Left ventricle myocardium superior (tissue), 1 donor: ENCODE measurements at regions not wholly inside any gene's neighbourhood (a gene's known extent, or its start where the extent isn't known, plus 50 kb on each side); places are given as distances from the start of the nearest gene placed in this dataset.
"Not testable (repeated sequence)": the region's sequence is repeated elsewhere in the genome, so short reads cannot be mapped to it uniquely, and the experiment has no call there.

Experiments
- ATAC-seq: fragments of 200-7000 bp; cut with Tn5 transposase; one replicate; pipeline ENCODE4 v1.9.1; 2020; ENCODE audit warnings: mild to moderate bottlenecking, moderate library complexity
- DNase-seq: peaks from one replicate; pipeline ENCODE4 v3.0.0-alpha.2; 2020
- intact Hi-C: fragments of 100-400 bp; cut with micrococcal nuclease; formaldehyde crosslinking; loops from one replicate; pipeline ENCODE4 v1.11.0; 2022
- donor health status: DM: no; HTN: yes; CAD: no; lungs with severe emphysema.

- no peak for DNase-seq
- no peak for ATAC-seq
- intact Hi-C loops: no loop called here
These were observed 116.2 kb downstream of the JRKL start for GRCh38 chr11:96506041-96506440.

DNA sequence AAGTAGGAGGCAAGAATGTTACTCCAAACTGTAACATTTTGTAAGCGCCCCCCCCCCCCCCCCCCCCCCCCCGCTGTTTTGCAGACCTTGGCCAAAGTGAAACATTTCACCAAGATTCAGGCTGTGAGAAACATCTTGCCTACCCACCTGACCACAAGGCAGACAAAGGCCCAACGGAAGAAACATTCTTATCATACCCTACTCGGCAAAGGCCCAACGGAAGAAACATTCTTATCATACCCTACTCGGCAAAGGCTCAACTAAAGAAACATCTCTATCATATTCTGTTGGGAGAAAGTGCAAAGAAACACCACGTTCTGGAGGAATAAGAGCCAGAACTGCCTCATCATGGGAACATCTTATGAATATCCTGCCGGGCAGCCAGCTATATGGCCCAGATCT, 117.1 kb downstream of the JRKL start:
- ATAC-seq (no peak), DNase-seq (no peak)
- intact Hi-C loops: no loop called here

- ATAC-seq (no peak), DNase-seq (no peak)
- intact Hi-C loops: no loop called here
These were observed 119.0 kb downstream of the JRKL start for GRCh38 chr11:96508861-96509260.

DNA sequence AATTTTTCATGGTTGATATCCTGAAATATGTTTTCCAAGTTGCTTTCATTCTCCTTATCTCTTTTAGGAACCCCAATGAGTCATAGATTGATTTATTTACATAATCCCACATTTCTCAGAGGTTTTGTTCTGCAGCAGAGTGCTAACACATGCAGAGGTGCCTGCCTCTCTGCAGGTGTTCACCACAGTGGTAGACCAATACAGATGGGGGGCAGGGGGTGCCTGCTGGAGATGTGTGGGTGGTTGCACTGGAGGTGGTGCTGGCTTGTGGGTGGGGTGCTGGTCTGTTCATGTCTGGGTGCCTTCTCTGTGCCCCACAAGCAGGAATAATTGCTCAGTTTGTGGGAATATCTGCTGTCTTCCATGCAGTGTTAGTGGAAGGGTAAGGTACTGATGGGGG, 131.1 kb downstream of the JRKL start:
- intact Hi-C loops: no loop called here
- no peak for DNase-seq
- no peak for ATAC-seq

DNA sequence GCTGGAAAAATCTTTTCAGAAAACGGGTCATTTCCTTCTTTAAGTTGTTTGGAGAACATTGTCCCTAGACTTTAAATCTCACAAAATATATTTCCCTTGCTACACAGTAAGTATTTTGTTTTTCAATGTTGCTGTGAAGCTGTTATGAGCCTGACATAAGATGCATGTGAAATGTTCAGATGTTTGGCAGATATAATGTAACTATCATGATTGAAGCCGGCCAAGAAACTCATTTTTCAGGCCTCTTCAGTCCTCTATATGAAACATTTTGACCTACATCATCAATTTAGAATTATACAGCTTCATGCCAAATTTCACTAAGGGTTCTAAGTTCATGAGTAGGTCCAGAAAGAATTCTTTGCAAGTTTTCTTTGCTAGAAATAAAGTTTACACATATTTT, 133.8 kb downstream of the JRKL start:
- intact Hi-C loops: no loop called here
- no peak for DNase-seq
- no peak for ATAC-seq

DNA sequence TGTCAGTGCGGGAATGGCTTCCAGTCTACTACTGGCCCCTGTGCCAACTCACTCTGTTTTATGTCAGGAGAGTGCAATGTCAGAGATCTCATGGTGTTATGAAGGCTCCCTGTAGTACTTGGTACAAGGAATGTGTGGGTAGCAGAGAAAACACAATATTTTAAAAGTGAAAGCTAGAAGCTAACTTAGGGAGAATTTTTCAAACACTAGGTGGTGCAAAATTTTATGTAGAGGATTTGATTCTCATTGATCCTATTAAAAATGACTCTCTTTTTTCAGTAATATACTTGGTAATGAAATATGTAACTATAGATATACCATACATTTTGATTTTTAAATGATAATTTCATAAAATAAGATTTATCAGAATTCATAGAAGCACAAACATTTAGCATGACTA, 134.7 kb downstream of the JRKL start:
- intact Hi-C loops: no loop called here
- ATAC-seq (no peak), DNase-seq (no peak)

- DNase-seq: no peak
- intact Hi-C loops: no loop called here
- ATAC-seq: no peak
These were observed 140.7 kb downstream of the JRKL start for GRCh38 chr11:96530473-96530872.

GRCh38 chr11:96538104-96538503, 148.3 kb downstream of the JRKL start:
- intact Hi-C loops: no loop called here
- DNase-seq: no peak
- ATAC-seq: no peak

DNA sequence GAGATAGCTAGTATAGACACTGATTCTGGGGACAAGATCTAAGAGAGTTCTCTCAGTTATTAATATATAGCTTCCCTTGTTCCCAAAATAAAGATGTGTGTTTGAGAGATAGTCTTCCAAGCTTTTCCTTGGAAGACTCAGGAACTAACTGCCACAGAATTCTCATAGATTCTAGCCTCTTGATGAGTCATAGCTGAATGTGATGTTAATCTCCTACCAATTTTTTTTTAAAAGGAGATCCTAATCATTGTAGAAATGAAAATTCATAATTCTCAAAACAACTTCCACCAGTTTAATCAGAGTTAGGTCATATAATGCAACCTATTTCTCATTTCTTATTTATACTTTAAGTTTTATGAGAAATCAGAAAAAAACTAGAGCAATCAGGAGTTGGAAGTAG, 148.8 kb downstream of the JRKL start:
- DNase-seq (no peak), ATAC-seq (no peak)
- intact Hi-C loops: no loop called here

- intact Hi-C loops: no loop called here
- ATAC-seq (no peak), DNase-seq (no peak)
These were observed 151.1 kb downstream of the JRKL start for GRCh38 chr11:96540875-96541274.

GRCh38 chr11:96543177-96543576, 153.4 kb downstream of the JRKL start:
- intact Hi-C loops: no loop called here
- ATAC-seq: no peak
- DNase-seq: no peak

GRCh38 chr11:96545192-96545591, 155.4 kb downstream of the JRKL start:
- intact Hi-C loops, ATAC-seq, DNase-seq: not testable (repeated sequence)

- DNase-seq: no peak
- intact Hi-C loops: no loop called here
- no peak for ATAC-seq
These were observed 161.3 kb downstream of the JRKL start for GRCh38 chr11:96551136-96551535.

DNA sequence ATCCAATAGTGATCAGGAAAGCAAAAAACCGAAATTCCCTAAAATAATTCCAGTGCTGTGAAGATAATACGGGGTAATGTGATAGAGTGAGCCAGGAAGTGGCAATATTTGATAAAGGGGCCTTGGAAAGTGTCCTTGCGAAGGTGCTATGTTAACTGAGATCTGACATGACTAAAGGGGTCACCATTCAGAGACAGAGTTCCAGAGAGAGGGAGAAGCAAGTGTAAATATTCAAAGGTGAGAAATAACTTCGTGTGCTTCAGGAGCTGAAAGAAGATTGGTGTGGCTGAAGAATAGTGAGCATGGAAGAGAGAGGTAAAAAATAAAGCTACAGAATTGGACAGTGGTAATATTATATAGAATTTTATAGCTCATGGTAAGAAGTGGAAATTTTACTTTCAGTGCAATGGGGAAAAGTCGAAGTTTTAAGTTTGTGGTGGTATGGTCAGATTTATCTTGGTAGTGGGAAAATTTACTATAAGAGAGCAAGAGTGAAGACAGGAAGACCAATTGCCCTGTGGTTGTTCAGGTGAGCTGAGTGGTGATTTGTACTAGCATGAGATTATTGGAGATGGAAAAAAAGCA, 164.5 kb downstream of the JRKL start:
- intact Hi-C loops: no loop called here
- DNase-seq (no peak), ATAC-seq (no peak)

- intact Hi-C loops, DNase-seq, ATAC-seq: not testable (repeated sequence)
These were observed 166.0 kb downstream of the JRKL start for GRCh38 chr11:96555826-96556225.

- DNase-seq, intact Hi-C loops, ATAC-seq: not testable (repeated sequence)
These were observed 170.9 kb downstream of the JRKL start for GRCh38 chr11:96560727-96561126.

DNA sequence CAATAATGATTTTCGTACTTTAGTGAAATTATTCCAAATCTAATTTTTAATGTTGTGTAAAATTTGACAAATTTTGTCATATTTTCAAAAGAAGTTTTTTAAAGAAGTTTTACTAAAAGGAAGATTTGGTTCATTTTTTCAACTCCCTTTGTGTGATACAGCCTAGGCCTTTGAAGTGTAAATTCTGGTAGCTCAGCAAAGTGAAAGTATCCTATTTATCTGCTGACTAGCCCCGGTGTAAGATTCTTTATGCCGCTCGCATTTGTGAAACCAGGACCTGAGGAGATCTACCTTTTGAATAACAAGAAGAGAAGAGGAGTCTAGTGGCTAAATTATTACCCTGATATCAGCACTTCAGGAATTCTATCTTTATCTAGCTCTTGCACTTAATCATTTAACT, 177.4 kb downstream of the JRKL start:
- intact Hi-C loops: no loop called here
- DNase-seq: no peak
- no peak for ATAC-seq

GRCh38 chr11:96567667-96568066, 177.9 kb downstream of the JRKL start:
- ATAC-seq (no peak), DNase-seq (no peak)
- intact Hi-C loops: no loop called here

DNA sequence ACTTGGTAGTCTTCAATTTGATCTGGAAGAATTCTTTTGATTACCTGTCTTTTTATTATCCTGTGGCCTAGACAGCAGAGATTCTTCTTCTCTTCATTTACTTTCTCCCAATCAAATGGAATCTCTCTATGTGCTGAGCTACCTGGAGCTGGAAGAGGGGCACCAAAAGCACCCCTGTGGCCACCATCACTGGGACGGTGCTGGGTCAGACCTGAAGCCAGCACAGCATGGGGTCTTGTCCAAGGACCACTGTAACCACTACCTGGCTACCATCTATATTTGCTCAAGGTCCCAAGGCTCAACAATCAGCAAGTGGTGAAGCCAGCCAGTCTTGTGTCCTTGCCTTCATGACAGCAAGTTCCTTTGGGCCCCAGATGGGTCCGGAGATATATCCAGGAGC, 186.6 kb downstream of the JRKL start:
- DNase-seq (no peak), ATAC-seq (no peak)
- intact Hi-C loops: no loop called here

GRCh38 chr11:96578379-96578778, 188.6 kb downstream of the JRKL start:
- no peak for ATAC-seq
- no peak for DNase-seq
- intact Hi-C loops: no loop called here

- DNase-seq (no peak), ATAC-seq (no peak)
- intact Hi-C loops: no loop called here
These were observed 189.8 kb downstream of the JRKL start for GRCh38 chr11:96579656-96580055.

GRCh38 chr11:96580476-96581040, 190.7 kb downstream of the JRKL start:
- ATAC-seq (no peak), DNase-seq (no peak)
- intact Hi-C loops: no loop called here
